SHP77 (cell line): ENCODE measurements at regions not wholly inside any gene's neighbourhood (a gene's known extent, or its start where the extent isn't known, plus 50 kb on each side); places are given as distances from the start of the nearest gene placed in this dataset.
"Not testable (repeated sequence)": the region's sequence is repeated elsewhere in the genome, so short reads cannot be mapped to it uniquely, and the experiment has no call there.

Experiments
- DNase-seq, 2 experiments: peaks; one replicate each; lab custom pipeline; 2025; lab: John Stamatoyannopoulos, UW

DNA sequence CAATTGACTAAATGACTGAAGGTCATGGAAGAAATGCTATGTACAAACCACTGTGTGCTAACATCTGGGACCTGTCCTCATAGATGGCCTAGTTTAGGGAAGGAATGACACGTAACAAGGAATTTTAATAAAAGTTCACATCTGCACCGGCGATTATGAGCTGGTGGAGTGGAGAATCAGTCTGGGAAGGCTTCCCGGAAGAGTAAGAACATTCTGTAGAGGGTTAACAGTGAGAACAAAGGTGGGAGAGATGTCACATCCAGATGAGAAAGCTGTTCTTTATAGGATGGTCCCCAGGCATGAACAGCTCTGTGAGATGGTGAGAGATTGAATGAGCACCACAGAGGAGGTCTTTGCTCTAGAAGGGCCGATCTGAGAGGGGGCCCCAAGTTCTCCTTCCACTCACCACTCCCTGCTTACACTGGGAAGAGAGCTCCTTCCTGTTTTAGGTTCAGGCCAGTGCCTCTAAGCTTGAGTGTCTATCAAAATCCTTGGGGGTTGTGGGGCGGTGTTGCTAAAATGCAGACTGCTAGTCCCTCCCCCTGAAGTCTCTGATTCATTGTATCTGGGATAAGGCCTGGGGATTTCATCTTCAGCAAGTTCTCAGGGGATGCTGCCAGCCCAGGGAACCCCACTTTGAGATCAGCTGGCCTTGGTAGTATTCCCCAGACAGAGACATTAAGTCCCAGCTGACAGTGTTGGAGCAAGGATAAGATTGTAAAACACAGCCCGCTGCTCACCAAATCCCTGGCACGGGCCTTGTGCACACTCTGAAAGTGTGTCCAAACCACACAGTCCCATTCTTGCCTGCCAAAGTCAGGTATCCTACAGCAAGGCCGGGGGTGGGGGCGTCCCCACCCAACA lies 294.7 kb upstream of the MAF start:
- DNase-seq: no peak

DNA sequence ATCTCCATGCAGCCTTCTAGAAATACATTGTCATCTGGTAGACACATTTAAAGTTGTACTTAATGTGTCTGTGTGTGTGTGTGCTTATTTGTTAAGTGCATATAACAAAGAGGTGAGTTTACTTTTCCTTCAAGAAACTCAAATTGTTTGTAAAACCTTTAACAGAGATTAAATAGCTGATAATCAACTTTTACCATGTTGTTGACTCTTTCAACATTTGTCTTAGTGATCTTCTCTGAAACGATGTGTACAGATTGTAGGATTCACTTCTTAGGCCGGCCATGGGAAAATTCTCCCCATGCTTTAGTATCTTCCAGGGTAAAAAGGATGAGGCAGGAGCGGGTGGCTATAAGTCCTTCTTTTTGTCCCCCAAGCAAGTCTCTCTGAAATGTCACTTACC lies 292.9 kb upstream of the MAF start:
- DNase-seq: no peak

DNA sequence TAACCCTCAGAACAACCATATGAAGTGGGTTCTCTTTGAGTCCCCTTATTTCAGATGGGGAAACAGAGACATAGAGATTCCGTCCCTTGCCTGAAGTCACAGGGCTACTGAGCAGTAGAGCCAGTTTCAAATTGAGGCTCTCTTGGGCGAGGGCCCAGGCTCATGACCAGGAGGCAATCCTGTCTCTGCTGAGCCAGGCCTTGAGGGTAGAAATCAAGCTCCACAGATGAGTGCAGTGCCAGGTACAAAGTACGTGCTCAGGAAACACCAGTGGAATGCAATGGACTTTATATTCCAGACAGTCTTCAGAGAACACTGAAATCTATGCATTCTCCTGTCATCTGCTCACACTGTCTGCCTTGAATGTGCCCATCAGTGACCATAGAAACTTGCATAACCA lies 291.7 kb upstream of the MAF start:
- DNase-seq: no peak

DNA sequence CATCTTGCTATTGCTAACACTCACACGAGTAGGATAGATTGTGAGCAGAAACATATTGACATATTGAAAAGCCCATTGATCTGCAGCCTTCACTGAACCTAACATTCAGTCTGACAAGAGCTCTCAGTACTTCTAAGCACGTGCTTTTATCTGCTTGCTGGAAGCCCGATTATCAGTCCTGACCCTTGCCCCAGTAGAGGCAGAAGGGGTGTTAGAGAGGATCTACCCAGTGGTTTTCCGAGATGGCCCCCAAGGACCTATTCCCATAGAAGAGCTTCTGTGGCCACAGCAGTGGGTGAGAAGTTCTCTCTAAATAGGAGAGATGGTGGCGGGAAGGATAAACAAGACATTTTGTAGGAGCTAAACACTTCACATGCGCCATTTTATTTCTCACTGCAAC lies 290.9 kb upstream of the MAF start:
- no peak for DNase-seq

DNA sequence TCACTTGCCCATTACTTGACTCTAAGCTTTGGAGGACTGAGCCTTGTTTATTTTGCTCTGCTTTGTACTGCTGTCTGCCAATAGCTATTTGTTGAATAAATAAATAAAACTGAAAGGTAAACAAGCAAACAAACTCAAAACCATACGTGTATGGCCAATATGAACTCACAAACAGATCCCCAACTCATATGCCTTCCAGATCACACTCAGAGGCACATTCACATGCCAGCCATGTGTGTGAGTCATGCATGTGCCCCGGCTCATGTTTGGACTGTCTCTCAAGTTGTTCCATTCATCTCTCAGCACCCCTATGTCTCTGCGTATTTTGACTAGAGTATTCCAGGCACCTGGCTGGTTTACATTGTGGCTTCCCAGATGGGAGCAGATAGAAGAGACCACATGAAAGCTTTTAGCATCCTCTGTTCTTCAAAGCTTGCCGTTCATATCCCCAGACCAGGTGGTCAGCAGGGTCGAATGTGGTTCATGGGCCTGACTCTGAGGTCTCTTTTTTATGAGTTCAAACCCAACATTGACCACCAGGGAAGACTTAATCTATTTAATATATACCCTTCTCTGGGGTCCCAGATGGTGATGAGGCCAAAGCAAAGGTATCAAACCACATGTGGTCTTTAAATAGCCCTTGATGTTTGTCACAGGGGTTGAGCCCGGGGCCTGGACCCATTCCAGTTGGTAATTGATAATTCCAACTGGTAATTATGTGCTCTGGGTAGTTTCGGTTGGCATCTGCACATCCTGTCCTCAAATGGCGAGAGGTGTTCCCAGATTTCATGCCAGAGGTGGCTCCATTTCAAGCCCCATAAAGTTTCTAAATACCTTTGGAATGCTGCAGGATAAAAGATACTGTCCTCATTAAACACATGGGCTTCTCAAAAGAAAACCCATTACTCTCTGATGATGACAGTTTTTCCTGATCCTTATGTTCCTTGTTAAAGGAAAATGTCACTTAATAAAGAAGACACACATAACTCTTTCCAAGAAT lies 287.3 kb upstream of the MAF start:
- no peak for DNase-seq

DNA sequence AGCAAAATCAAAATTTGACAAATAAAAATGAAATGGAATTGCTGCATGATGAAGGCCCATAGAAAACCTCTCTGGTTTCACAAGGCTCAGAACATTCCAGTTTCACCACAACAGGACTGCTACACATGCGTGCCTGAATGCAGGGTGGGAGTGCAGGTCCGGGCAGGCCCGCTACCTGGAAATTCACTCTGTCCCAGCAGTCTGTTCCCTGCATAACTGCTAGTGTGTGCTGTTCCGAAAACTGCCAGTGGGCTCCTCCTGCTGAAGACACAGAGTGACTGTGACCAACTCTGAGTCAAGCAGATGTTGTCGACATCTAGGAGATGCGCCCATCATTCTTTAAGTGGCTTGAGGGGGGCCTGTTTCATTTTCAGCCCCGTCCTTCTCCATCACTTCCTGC lies 284.8 kb upstream of the MAF start:
- no peak for DNase-seq

DNA sequence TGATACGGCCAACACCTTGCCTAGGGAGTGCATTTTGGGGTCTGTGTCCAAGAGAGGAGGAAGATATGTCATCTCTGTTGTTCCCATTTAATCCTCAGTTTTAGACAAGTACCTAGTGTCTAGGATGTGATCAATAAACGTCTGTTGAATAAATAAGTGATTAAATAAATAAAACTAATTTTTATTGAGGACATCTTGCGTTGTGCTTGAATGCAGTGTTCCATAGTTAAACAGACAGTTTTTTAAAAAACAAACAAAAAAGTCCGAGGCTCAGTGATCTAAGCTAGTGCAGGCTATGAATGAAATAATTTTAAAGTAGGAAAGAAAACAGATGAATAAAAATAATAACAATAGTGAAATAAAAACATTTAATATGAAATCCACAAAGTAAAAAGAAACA lies 283.0 kb upstream of the MAF start:
- DNase-seq: no peak

DNA sequence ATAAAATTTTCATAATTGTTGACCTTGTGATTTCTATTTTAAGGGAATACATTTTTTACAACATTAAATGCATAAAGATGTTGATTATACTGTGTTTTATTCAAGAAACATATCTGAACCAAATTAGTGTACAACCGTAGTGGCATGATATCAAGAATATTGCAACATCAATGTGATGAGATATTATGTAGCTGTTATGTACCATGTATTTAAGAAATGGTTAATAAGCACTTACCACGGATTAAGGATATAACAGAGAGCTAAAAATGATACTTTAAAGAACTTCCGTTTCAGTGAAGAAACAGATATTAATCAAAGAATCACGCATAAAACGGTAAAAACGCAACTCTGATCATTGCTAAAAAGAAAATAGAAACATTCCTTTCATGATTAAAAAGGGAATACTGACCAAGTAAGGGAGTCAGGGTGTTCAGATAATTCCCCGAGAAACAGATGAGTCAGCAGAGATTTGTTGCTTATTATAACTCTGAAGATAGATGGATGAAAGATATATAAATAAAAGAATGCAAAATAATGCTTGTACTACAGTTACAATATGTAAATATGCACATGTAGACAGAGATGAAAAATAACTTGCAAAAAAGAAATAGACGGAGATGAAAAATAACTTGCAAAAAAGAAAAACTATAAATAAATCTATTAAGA lies 281.9 kb upstream of the MAF start:
- no peak for DNase-seq

DNA sequence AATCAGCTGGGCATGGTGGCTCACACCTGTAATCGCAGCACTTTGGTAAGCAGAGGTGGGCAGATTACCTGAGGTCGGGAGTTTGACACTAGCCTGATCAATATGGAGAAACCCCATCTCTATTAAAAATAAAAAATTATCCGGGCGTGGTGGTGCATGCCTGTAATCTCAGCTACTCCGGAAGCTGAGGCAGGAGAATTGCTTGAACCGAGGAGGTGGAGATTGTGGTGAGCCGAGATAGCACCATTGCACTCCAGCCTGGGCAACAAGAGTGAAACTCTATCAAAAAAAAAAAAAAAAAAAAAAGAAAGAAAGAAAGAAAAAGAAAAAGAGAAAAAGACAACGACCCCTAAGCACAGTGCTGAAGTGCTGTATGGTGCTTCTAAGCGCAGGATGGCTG lies 280.6 kb upstream of the MAF start:
- DNase-seq: not testable (repeated sequence)

DNA sequence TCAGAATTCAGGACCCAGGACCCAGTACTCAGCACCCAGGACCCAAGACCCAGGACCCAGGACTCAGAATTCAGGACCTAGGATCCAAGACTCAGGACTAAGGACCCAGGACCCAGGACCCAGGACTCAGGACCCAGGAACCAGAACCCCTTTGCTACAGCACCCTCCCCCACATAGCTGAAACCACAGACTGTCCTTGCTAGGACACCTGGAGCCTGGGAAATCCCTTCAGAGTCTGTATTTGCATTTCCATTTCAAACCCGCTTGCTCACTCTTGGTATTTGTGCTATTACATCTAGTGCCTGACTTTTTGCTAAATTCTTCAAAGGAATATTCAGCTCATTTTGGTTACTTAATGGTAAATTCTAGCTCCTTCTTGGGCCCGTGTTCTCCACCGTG lies 275.8 kb upstream of the MAF start:
- no peak for DNase-seq

DNA sequence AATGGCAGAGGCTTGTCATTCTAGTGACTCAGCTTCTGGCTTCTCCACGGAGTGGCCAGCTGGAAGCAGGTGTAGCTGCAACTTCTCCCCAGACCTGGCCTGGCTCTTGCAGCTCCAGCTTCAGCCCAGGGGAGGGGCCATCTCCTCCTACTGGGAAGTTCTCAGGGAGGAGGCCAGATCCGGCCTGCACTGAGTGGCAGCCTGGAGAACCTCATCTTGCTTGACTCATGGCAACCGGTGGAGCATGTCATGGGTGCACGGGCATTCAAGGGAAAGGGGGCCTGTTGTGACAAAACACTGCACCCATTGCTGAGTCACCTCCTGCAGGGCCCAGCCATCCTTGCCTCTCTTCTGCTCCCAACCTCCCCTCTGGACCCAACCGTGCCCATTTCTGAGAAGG lies 273.9 kb upstream of the MAF start:
- DNase-seq: no peak

DNA sequence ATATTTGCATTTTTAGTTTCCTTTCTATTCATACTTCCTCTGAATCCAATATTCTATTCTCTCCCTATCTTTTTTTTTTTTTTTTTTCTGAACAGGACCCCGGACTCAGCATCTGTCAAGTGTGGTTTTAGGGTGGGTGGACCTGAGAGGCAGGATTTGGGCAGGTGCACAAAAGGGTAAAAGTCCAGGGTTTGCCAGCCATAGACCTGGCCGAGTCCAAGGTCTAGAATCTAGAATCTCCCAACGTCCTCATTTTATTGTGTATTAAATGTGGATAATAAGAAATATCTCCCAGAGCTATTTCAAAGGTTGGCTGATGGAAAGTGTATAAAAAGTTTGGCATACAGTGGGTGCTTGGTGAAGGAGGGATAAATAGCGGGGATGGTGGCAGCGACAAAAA lies 273.3 kb upstream of the MAF start:
- DNase-seq: no peak

DNA sequence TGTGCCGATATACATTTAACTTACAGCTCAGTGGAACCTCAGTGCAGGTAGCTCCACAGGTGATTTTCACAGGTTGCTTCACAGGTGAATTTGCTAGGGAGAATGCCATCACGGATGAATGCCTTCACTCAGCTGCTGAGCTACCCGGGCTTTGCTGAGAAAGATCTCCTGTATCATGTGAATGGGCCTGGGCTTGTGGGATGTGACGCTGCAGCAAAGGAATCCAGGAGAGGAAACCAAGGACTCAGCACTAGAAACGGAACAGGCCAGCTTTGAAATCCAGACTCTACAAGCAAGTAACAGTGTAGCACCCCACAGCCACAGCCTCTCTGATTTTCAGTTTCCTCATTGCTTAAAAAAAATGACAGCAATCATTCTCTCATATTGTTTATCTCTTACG lies 271.4 kb upstream of the MAF start:
- DNase-seq: no peak

DNA sequence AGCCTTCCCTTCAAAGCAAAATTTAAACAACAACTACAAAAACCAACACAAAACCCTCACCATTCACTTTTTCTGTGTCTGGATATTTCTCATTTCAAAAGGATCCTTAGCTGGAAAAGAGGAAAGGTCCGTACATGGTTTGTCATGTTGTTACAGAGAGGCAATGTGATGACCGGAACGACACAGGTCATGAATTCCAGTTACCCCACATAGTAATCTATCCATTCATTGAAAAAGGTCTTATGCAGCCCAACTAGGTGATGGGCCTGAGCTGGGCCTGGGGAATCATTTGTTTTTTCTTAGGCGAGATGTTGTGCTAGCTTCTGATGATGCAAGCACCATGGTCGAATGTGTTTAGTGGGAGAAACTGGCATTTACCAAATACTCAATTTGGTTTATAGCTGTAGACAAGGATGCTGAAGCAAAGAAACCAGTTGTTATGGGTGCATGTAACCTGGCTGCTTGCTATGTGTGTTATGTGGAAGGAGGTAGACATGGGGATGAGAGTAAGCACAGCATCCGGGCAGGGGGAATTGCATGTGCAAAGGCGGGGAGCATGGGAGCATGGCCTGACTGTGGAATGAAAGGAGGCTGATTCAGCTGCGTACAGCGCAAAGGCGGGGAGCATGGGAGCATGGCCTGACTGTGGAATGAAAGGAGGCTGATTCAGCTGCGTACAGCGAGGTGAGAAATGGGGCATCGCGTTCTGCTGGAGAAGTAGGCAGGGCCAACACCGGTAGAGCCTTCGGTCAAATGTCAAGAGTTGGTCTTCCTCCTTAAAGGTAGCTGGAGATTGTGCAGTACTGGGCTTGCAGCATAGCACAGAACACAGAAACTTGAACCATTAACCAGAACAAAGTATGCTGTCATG lies 269.7 kb upstream of the MAF start:
- no peak for DNase-seq

DNA sequence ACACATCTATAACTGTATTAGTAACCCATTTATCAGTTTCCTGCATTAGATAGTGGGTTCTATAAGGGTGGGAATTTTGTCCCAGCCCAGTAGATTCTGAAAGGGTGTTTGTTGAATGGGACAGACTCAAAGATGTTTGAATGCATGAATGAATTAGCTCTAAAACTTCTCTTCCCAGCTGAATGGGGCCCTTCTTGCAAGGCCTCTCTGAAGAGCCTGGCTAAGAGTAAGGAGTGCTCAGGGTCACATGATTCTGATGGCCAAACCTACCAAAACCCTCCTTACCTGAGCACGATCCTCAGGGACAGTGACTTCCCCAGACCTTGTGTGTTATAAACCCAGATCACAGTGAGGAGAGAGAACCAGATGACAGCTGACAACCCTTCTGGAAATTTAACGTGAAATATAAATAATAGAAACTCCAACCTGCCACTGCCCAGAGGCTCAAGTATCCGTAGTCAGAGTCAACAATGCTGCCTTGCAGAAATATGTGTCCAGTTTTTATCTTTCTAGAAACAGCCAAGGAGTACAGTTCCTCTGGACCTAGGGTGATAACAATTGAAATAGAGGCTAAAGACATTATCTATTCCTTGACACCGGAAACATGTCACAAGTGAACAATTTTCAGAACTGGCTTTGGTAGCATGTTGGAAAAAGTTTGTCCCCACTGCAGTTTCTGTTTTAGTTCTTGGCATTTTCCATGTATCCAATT lies 268.9 kb upstream of the MAF start:
- no peak for DNase-seq

DNA sequence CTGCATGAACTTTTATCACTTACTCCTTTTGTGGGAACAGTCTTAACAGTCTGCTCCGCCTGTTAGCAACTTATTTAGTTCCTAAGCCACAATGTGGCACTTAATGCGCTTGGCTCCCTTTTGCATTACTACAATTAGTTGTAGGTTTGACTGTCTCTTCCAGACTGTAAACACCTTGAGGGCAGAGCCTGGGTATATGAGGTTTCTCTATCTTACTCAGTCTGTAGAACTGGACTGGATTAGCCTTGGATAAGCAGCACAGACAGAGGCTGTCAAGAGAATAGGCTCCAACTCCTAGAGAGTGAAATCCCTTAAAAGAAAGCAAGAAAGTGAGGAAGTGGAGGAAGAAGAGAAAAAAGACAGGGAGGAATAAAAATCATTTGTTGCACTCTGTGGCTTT lies 268.3 kb upstream of the MAF start:
- no peak for DNase-seq

DNA sequence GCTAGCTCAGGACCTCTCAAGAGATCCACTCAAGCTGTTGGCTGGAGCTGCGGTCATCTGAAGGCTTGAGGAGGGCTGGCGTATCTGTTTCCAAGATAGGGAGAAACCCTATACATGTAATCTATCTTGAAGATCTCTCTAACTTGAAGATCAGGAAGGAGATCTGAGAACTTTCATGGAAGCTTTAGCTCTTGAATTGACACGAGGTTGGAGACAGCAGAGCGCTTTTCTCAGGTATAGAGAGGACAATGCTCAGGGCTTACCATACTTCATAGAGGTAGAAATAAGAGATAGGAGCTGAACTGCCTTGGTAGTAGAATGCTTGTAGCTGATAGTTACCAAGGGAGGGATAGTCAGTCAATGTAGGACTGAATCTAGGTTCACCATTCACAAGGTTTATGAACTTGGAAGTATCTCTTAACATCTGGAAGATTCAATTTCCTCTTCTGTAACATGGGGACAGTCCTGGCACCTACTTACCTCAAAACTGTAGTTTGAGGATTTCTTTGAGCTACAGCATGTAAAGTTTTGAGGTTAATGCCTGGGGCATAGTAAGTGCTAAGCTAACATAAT lies 267.0 kb upstream of the MAF start:
- DNase-seq: no peak

DNA sequence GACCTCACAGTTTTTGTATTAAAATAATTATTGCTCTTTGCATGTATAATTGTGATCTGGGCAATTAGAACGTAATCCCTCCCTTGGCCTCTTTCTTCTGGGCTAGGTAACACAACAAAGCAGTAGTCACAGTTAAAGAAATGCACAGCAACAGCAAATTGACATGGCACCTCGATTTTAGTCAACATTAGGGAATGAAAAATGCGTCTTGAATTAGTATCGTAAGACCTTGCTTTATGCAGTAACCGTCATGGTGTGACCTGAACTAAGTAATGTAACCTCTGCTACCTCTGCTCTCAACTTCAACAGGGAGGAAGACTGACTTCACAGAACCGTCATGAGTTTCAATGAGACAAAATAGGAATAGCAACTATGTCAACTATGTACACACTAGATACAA lies 265.4 kb upstream of the MAF start:
- no peak for DNase-seq

DNA sequence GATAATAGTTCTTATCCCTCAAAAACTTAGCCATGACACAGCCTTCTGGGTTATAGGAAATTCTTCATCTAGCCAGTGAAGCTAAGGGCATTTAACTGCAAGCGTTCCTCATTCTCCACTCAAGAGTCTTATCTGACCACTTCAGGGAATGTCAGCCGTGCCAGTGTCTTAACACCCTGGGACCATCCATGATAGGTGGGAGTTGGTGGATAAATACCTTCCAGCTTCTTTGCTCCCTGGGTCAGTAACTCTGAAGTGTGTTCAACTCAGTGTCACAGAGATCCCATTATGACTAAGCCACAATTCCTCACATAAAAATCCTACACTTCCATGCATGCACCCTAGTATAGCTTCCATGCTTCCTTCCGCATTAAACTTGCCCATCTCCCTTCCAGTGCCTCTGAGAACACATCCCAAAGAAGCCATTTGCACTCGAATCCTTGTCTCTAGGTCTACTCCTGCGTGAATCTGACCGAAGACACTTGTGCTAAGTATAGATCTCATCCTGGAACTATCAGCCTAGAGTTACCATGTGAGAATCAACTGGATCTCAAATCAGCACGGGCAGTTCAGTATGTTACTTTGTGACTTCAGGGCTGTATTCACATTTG lies 264.3 kb upstream of the MAF start:
- DNase-seq: no peak
